HAP-1 (cell line): ENCODE measurements at regions not wholly inside any gene's neighbourhood (a gene's known extent, or its start where the extent isn't known, plus 50 kb on each side); places are given as distances from the start of the nearest gene placed in this dataset.

Source experiments
- DNase-seq, 2 experiments: peaks; one replicate each; pipeline ENCODE4 v3.0.0-alpha.2; 2016 to 2020; ENCODE audit warnings: low spot score in 2 of 2
- H3K27me3 ChIP-seq: fragments of 250-450 bp; sonication (Bioruptor Pico); 2 replicates; pipeline ENCODE4 v1.5.1; 2020; ENCODE audit warnings: low read depth, mild to moderate bottlenecking, moderate library complexity
- H3K36me3 ChIP-seq: fragments of 250-450 bp; sonication (Bioruptor Pico); replicated peaks from 2 replicates; pipeline ENCODE4 v1.5.1; 2020; ENCODE audit warnings: mild to moderate bottlenecking
- H3K4me1 ChIP-seq: fragments of 250-450 bp; sonication (Bioruptor Pico); 2 replicates; pipeline ENCODE4 v1.5.1; 2020; ENCODE audit warnings: mild to moderate bottlenecking
- H3K4me3 ChIP-seq: fragments of 250-450 bp; sonication (Bioruptor Pico); 2 replicates; pipeline ENCODE4 v1.5.1; 2020; ENCODE audit warnings: mild to moderate bottlenecking, moderate library complexity
- H3K9me3 ChIP-seq: fragments of 250-450 bp; sonication (Bioruptor Pico); 2 replicates; pipeline ENCODE4 v1.5.1; 2020; ENCODE audit warnings: mild to moderate bottlenecking, moderate library complexity
- in situ Hi-C: fragments of 300-500 bp; cut with MboI; formaldehyde crosslinking; loops from 3 replicates; pipeline ENCODE4 v1.14.3; 2020; ENCODE audit warnings: low sequenced_read_pairs, inconsistent platforms, mixed read lengths

- no peaks in the 10 kb centered on the region for H3K9me3 ChIP-seq
- in situ Hi-C loops, result no loop called here
- H3K4me3 ChIP-seq, result no peak overlapping the region
- no peaks in the 10 kb centered on the region for H3K36me3 ChIP-seq
- DNase-seq, result no peak
- H3K27me3 ChIP-seq, result no peaks in the 10 kb centered on the region
- no peaks in the 10 kb centered on the region for H3K4me1 ChIP-seq
Observed at GRCh38 chr4:166673911-166674310, 560.4 kb downstream of the SPOCK3 start.

DNA sequence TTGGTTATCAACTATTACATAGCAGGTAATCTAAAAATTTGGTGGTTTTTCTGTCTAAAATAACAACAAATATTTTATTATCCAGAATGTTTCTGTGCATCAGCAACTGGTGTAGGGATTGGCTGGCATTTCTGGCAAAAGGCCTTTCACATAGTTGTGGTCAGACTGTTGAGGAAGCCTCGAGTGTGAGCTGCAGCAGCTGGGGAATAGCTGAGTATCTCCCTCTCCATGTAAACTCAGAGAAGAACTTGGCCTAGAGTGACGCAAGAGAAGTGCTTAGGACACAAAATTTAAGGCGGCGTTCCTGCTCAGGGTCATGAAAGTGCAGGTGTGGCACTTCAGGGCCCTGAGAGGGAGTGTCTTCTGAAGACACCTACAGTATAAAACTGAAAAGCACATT is 558.9 kb downstream of the SPOCK3 start:
- no peaks in the 10 kb centered on the region for H3K9me3 ChIP-seq

GRCh38 chr4:166680796-166681195 is 553.5 kb downstream of the SPOCK3 start:
- Histone ChIP-seq H3K4me3 (no peak overlapping the region), H3K27me3 (no peaks in the 10 kb centered on the region), H3K4me1 (no peaks in the 10 kb centered on the region), H3K9me3 (no peaks in the 10 kb centered on the region), H3K36me3 (no peaks in the 10 kb centered on the region)
- DNase-seq, result no peak
- in situ Hi-C loops, result no loop called here

More for the DNA sequence above, 558.9 kb downstream of the SPOCK3 start:
- DNase-seq, result no peak
- no peaks in the 10 kb centered on the region for H3K27me3 ChIP-seq
- no peak overlapping the region for H3K4me3 ChIP-seq
- H3K36me3 ChIP-seq, result no peaks in the 10 kb centered on the region
- H3K4me1 ChIP-seq, result no peaks in the 10 kb centered on the region
- in situ Hi-C loops, result no loop called here

GRCh38 chr4:166682200-166682599 is 552.1 kb downstream of the SPOCK3 start:
- H3K36me3 ChIP-seq, result no peaks in the 10 kb centered on the region
- no peaks in the 10 kb centered on the region for H3K9me3 ChIP-seq
- H3K4me3 ChIP-seq, result no peak overlapping the region
- no peaks in the 10 kb centered on the region for H3K27me3 ChIP-seq
- H3K4me1 ChIP-seq, result no peaks in the 10 kb centered on the region
- DNase-seq, result no peak
- in situ Hi-C loops, result no loop called here
